ENCODE measurements at regions not wholly inside any gene's neighbourhood (a gene's known extent, or its start where the extent isn't known, plus 50 kb on each side); places are given as distances from the start of the nearest gene placed in this dataset.

- no peak overlapping the region for H3K4me3 ChIP-seq (ENCODE audit: low read length)
- TF ChIP-seq ZNF274 (IDR thresholded peaks at IDR 0.05; ENCODE audit: low read depth, low read length) = no peak
These were observed 829.4 kb downstream of the QKI start for GRCh38 chr6:164243949-164244348.

DNA sequence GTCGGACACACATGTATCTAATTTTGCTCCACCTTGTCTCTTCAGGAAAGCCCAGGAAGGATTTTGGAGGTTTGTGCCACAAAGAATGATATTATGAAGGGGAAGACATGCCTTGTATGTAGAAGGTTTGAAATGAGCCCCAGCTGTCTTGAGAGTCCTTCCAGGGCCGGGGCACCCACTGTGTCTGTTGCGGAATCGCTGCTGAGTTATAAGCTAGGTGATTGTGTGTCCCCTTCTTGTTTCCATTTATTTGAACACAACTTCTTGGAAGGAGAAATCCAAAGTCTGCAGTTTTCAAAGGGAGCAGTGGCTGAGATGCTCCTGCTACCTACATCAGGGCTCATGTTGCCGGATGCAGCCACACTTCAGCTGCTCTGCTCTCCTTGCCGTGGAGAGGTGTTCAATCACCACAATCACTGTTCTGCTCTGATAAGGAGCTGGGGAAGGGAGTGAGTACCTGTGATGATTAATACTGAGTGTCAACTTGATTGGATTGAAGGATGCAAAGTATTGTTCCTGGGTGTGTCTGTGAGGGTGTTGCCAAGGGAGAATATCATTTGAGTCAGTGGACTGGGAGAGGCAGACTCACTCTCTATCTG is 828.6 kb downstream of the QKI start:
- no peak for TF ChIP-seq ZNF274 (IDR thresholded peaks at IDR 0.05; ENCODE audit: low read depth, low read length)
- H3K4me3 ChIP-seq (ENCODE audit: low read length) = no peak overlapping the region

- H3K4me3 ChIP-seq (ENCODE audit: low read length) = no peak overlapping the region
- TF ChIP-seq ZNF274 (IDR thresholded peaks at IDR 0.05; ENCODE audit: low read depth, low read length) = no peak
These were observed 816.3 kb downstream of the QKI start for GRCh38 chr6:164230804-164231203.

GRCh38 chr6:164230259-164230658 is 815.7 kb downstream of the QKI start:
- H3K4me3 ChIP-seq (ENCODE audit: low read length) = no peak overlapping the region
- no peak for TF ChIP-seq ZNF274 (IDR thresholded peaks at IDR 0.05; ENCODE audit: low read depth, low read length)

GRCh38 chr6:164229716-164230115 is 815.2 kb downstream of the QKI start:
- H3K4me3 ChIP-seq (ENCODE audit: low read length) = no peak overlapping the region
- TF ChIP-seq ZNF274 (IDR thresholded peaks at IDR 0.05; ENCODE audit: low read depth, low read length) = no peak

DNA sequence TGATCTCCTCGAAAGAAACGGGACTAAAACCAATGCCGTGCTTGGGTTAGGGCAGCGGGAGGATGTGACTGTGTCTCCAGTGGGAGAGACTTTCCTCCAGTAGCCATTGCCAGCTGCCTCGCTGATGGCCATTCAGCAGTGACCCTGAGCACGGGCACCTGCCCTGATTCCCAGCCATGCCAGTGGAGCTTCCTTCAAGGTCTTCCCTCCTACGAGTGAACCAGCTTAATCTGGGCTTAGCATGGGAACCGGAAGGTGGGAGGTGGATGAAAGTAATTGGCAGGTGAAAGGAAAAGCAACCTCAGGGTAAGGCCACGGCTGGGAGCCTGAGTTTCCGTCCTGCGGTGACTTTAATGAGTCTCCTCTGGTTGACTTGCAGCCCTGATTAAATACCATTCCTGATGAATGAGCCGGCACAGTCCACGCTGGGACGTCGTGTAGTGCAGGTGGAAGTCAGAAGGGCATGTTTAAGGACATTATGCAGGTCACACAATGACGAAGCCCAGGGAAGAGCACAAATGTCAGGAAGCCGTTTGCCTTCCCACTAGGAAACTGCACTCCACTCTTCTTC is 813.5 kb downstream of the QKI start:
- no peak overlapping the region for H3K4me3 ChIP-seq (ENCODE audit: low read length)
- no peak for TF ChIP-seq ZNF274 (IDR thresholded peaks at IDR 0.05; ENCODE audit: low read depth, low read length)

- no peak for TF ChIP-seq ZNF274 (IDR thresholded peaks at IDR 0.05; ENCODE audit: low read depth, low read length)
- H3K4me3 ChIP-seq (ENCODE audit: low read length) = no peak overlapping the region
These were observed 802.3 kb downstream of the QKI start for GRCh38 chr6:164216839-164217238.

DNA sequence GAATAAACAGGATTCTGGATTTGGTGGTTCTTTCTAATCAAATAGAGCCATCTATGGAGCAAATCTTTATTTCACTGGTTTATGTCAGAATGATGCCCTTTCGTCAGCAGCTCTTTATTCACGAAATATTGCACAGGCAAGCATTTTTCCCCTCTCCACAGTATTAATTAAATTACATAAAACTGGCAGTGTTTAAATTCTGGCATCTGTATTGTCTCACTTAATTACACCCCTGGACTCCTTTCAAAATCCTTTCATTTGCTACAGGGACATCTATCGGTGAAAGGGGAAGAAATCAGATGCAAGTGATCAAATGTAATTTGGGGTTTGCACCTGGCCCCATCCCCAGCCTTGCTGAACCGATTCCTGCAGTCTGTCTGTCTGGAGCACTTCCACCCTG is 801.9 kb downstream of the QKI start:
- TF ChIP-seq ZNF274 (IDR thresholded peaks at IDR 0.05; ENCODE audit: low read depth, low read length) = no peak
- no peak overlapping the region for H3K4me3 ChIP-seq (ENCODE audit: low read length)

GRCh38 chr6:164214066-164214465 is 799.5 kb downstream of the QKI start:
- H3K4me3 ChIP-seq (ENCODE audit: low read length) = no peak overlapping the region
- TF ChIP-seq ZNF274 (IDR thresholded peaks at IDR 0.05; ENCODE audit: low read depth, low read length) = no peak

GRCh38 chr6:164211254-164211653 is 796.7 kb downstream of the QKI start:
- H3K4me3 ChIP-seq (ENCODE audit: low read length) = no peak overlapping the region
- no peak for TF ChIP-seq ZNF274 (IDR thresholded peaks at IDR 0.05; ENCODE audit: low read depth, low read length)

DNA sequence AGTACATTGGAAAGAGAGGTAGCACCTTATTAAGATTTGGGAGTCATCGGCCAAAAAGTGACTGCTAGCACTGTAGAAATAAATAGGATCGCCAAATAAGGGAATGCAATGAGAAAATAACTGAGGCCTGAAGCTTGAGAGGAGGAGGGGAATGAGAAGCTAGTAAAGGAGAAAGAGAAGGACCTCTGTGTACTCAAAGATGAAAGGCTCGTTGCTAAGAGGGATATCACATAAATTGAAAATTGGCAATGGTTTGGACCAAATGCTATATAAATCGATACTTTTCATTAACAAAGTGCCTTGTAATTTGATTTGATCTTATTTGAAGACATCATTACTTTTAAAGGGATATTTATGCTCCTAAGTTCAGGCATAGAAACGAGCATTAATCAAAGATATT is 796.3 kb downstream of the QKI start:
- no peak for TF ChIP-seq ZNF274 (IDR thresholded peaks at IDR 0.05; ENCODE audit: low read depth, low read length)
- no peak overlapping the region for H3K4me3 ChIP-seq (ENCODE audit: low read length)

DNA sequence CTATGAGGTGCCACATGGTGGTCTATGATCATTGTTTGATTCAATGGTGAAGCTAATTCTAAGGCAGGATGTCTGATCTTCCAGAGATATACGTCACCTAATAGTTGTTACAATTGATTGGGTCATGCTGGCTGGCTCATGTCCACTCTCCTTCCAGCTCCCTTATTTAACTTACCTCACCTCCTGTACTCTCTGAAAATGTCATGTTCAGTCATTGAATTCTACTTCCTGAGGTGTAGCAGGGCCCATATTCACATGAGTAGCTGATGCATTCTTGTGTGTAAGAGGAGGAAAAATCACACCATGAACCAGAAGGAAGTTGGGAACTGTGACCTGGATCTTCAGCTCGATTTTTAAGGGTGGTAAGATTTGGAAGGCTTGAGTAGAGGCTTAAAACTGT is 795.8 kb downstream of the QKI start:
- no peak for TF ChIP-seq ZNF274 (IDR thresholded peaks at IDR 0.05; ENCODE audit: low read depth, low read length)
- no peak overlapping the region for H3K4me3 ChIP-seq (ENCODE audit: low read length)

- no peak overlapping the region for H3K4me3 ChIP-seq (ENCODE audit: low read length)
- no peak for TF ChIP-seq ZNF274 (IDR thresholded peaks at IDR 0.05; ENCODE audit: low read depth, low read length)
These were observed 793.9 kb downstream of the QKI start for GRCh38 chr6:164208371-164208770.

DNA sequence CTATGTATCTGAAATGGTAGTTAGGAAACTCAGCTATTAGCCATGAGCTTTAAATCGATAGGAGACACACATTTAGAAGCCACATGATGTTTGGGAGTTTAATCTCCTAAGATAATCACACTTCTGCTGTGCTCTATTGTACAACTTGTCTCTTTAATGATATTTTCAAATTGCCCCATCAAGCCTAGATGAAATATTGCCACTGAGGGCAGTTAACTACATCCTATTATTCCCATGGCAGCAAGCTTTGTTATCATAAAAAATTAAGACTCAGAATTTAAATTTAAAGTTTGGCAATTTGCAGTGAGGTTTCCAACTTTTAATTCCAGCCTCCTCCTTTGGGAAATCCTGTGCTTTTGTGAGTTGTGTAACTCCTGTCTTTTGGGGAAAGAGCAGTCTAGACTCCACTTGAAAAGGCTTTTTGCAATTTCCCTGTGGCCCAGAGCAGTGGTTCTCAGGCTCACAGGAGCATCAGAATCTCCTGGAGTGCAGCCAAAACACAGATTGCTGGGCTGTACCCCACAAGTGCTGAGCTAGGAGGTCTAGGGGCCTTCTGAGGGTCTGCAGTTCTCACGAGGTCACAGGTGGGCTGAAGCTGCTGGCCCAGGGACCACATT is 792.4 kb downstream of the QKI start:
- no peak overlapping the region for H3K4me3 ChIP-seq (ENCODE audit: low read length)
- no peak for TF ChIP-seq ZNF274 (IDR thresholded peaks at IDR 0.05; ENCODE audit: low read depth, low read length)

- H3K4me3 ChIP-seq (ENCODE audit: low read length) = no peak overlapping the region
- no peak for TF ChIP-seq ZNF274 (IDR thresholded peaks at IDR 0.05; ENCODE audit: low read depth, low read length)
These were observed 785.6 kb downstream of the QKI start for GRCh38 chr6:164200071-164200470.

GRCh38 chr6:164195942-164196281 is 781.4 kb downstream of the QKI start:
- TF ChIP-seq ZNF274 (IDR thresholded peaks at IDR 0.05; ENCODE audit: low read depth, low read length) = no peak

More at GRCh38 chr6:164195942-164196281, 781.4 kb downstream of the QKI start:
- H3K4me3 ChIP-seq (ENCODE audit: low read length) = no peak overlapping the region
